Esophagus muscularis mucosa (tissue), 4 donors: ENCODE measurements at regions not wholly inside any gene's neighbourhood (a gene's known extent, or its start where the extent isn't known, plus 50 kb on each side); places are given as distances from the start of the nearest gene placed in this dataset.

Source experiments
- CTCF ChIP-seq, 3 experiments: fragments of 200-600 bp in 2 of 3; fragments of 450-650 bp in 1 of 3; sonication (generic) in 2 of 3; IDR thresholded peaks; one replicate each; pipeline ENCODE4 v1.5.1; 2017 to 2019; ENCODE audit warnings: antibody characterized with exemption in 3 of 3, mild to moderate bottlenecking in 2 of 3, moderate library complexity in 1 of 3
- EP300 ChIP-seq: sonication (generic); formaldehyde crosslinking; IDR thresholded peaks from one replicate; pipeline ENCODE4 v1.6.1; 2017; ENCODE audit warnings: antibody characterized with exemption
- POLR2AphosphoS5 ChIP-seq, 2 donors: sonication (generic); formaldehyde crosslinking; IDR thresholded peaks; one replicate each; pipeline ENCODE4 v1.6.1; 2017; ENCODE audit warnings: antibody characterized with exemption in 2 of 2

DNA sequence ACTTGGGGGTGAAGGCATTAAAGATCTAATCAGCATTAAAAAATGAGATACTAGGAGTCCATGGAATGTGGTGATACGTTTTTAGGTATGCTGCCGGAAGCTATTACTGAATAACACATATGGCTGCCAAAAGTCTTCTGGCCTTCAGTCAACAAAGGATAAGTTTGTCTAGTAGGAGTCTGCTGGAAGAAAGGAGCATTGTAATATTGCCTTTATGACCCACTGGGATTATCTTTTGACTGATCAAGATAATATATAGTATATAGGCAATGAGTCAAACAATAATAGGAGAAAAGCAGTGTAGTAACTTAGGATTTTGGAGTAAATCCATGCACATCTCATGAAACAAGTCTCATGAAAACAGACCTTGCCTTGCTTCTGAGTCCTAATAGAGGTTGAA lies 295.4 kb downstream of the SLITRK6 start:
- TF ChIP-seq CTCF (IDR thresholded peaks at IDR 0.05) (no peak), EP300 (no peak), POLR2AphosphoS5 (IDR thresholded peaks at IDR 0.05) (no peak)
